Neural progenitor cell (in vitro differentiated cells): ENCODE measurements at regions not wholly inside any gene's neighbourhood (a gene's known extent, or its start where the extent isn't known, plus 50 kb on each side); places are given as distances from the start of the nearest gene placed in this dataset.

ENCODE experiments used
- DNase-seq: peaks from one replicate; pipeline ENCODE4 v3.0.0-alpha.2; 2016; ENCODE audit warnings: low spot score
- H2AFZ ChIP-seq: fragments of 200-600 bp; sonication (generic); replicated peaks from 2 replicates; pipeline ENCODE4 v1.6.1; 2016; ENCODE audit warnings: antibody characterized with exemption
- H3F3A ChIP-seq: fragments of 200-600 bp; sonication (generic); 2 replicates; pipeline ENCODE4 v1.6.1; 2016; ENCODE audit warnings: antibody characterized with exemption, low read depth
- H3K27ac ChIP-seq: fragments of 200-600 bp; sonication (generic); 2 replicates; pipeline ENCODE4 v1.5.1; 2016; ENCODE audit warnings: mild to moderate bottlenecking
- H3K27me3 ChIP-seq: fragments of 200-600 bp; sonication (generic); 2 replicates; pipeline ENCODE4 v1.6.1; 2016; ENCODE audit warnings: mild to moderate bottlenecking, moderate library complexity
- H3K36me3 ChIP-seq: fragments of 200-600 bp; sonication (generic); 2 replicates; pipeline ENCODE4 v1.5.1; 2016
- H3K4me1 ChIP-seq: fragments of 200-600 bp; sonication (generic); 2 replicates; pipeline ENCODE4 v1.6.1; 2016; ENCODE audit warnings: mixed run types
- H3K4me2 ChIP-seq: fragments of 200-600 bp; sonication (generic); 2 replicates; pipeline ENCODE4 v1.6.1; 2016
- H3K4me3 ChIP-seq: fragments of 200-600 bp; sonication (generic); 2 replicates; pipeline ENCODE4 v1.5.1; 2016
- H3K79me2 ChIP-seq: fragments of 200-600 bp; sonication (generic); 2 replicates; pipeline ENCODE4 v1.6.1; 2016; ENCODE audit warnings: low read depth
- H3K9ac ChIP-seq: fragments of 200-600 bp; sonication (generic); 2 replicates; pipeline ENCODE4 v1.6.1; 2016
- H3K9me3 ChIP-seq: fragments of 200-600 bp; sonication (generic); 2 replicates; pipeline ENCODE4 v1.5.1; 2016; ENCODE audit warnings: low read depth
- H4K20me1 ChIP-seq: fragments of 200-600 bp; sonication (generic); 2 replicates; pipeline ENCODE4 v1.6.1; 2016; ENCODE audit warnings: low read depth
- H3K27ac Mint-ChIP-seq: 3 replicates; pipeline ENCODE4 v1.8.0; 2021; ENCODE audit warnings: mixed read lengths
- H3K27me3 Mint-ChIP-seq: 2 replicates; pipeline ENCODE4 v1.8.0; 2022; ENCODE audit warnings: low read depth, mild to moderate bottlenecking, inconsistent platforms, moderate library complexity, mixed read lengths; ENCODE audit not compliant: insufficient read depth
- H3K36me3 Mint-ChIP-seq: 3 replicates; pipeline ENCODE4 v1.8.0; 2021; ENCODE audit warnings: mixed read lengths
- H3K4me1 Mint-ChIP-seq: 3 replicates; pipeline ENCODE4 v1.8.0; 2021; ENCODE audit warnings: mixed read lengths
- H3K4me3 Mint-ChIP-seq: 3 replicates; pipeline ENCODE4 v1.8.0; 2021; ENCODE audit warnings: mild to moderate bottlenecking, moderate library complexity, mixed read lengths
- H3K9me3 Mint-ChIP-seq: 3 replicates; pipeline ENCODE4 v1.8.0; 2020; ENCODE audit warnings: mixed read lengths
- CTCF ChIP-seq: fragments of 200-600 bp; sonication (generic); IDR thresholded peaks from 2 replicates; pipeline ENCODE4 v1.5.1; 2017; ENCODE audit warnings: antibody characterized with exemption, mild to moderate bottlenecking
- EZH2 ChIP-seq: fragments of 200-600 bp; sonication (generic); IDR thresholded peaks from 2 replicates; pipeline ENCODE4 v1.6.1; 2017; ENCODE audit warnings: antibody characterized with exemption, mild to moderate bottlenecking, moderate library complexity
- EZH2phosphoT487 ChIP-seq: fragments of 200-600 bp; sonication (generic); IDR thresholded peaks from 2 replicates; pipeline ENCODE4 v1.6.1; 2017; ENCODE audit warnings: antibody characterized with exemption

DNA sequence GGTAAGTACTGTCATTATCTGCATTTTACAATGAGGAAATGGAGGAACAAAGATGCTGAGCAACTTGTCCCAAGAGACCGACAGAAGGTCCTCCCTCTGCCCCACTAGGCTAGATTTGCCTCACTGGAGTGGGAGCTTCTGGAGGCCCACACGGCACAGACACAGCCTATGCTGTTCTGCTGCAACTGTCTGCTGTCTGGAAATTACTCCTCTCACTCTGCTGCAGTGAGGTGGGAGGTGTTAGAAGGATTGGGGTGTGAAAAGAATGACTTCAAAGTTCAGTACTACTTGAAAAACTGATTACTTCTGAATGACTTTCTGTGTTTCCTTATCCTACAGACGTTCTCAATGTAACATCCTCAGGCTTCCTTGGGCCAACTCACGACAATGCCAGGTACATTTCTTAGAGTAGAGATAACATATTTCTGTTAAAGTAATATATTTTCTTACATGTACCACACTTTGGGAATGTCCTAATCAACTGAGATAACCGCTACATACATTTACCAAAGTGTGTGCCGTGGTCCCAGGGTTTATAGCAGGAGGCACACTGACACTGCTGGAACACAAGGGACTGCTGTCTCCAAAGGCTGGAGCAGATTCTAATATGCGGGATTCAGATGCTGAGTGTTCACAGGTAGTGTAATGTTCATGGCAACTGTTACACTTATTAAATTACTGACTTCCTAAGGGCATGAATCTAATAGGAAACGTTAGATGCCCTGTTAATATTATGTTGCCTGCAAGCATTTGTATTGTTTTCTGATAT lies 53.5 kb upstream of the WASF3 start:
- Mint-ChIP-seq H3K27me3 (no peaks in the 10 kb centered on the region), H3K36me3 (no peaks in the 10 kb centered on the region), H3K27ac (no peak overlapping the region), H3K4me3 (no peak overlapping the region), H3K4me1 (peaks cover 4% of the 10 kb centered on the region), H3K9me3 (peaks cover 18% of the 10 kb centered on the region)
- peaks cover under 1% of the 10 kb centered on the region for H3F3A ChIP-seq
- no peaks in the 10 kb centered on the region for H4K20me1 ChIP-seq
- H3K27me3 ChIP-seq = no peaks in the 10 kb centered on the region
- H3K9me3 ChIP-seq = peaks cover 5% of the 10 kb centered on the region
- no peak for DNase-seq
- H3K9ac ChIP-seq = no peak overlapping the region
- H3K79me2 ChIP-seq = no peaks in the 10 kb centered on the region
- H3K4me2 ChIP-seq = no peak overlapping the region
- H2AFZ ChIP-seq = peak overlapping the region; percentile 17
- H3K27ac ChIP-seq = no peak overlapping the region
- TF ChIP-seq EZH2phosphoT487 (no peak), EZH2 (no peak), CTCF (no peak)
- no peaks in the 10 kb centered on the region for H3K36me3 ChIP-seq
- H3K4me1 ChIP-seq = peaks cover 16% of the 10 kb centered on the region
- no peak overlapping the region for H3K4me3 ChIP-seq
